AG04450 (cell line): ENCODE measurements at regions not wholly inside any gene's neighbourhood (a gene's known extent, or its start where the extent isn't known, plus 50 kb on each side); places are given as distances from the start of the nearest gene placed in this dataset.
"Not testable (repeated sequence)": the region's sequence is repeated elsewhere in the genome, so short reads cannot be mapped to it uniquely, and the experiment has no call there.

Experiments used
- CTCF ChIA-PET: fragments of 300-600, 350-600 bp; formaldehyde crosslinking; extraction: SDS; loops from one replicate; lab custom pipeline; 2022; ENCODE audit warnings: antibody characterized with exemption, inconsistent platforms; lab: Charles Lee
- POLR2A ChIA-PET: fragments of 350-600 bp; formaldehyde crosslinking; extraction: SDS; loops from one replicate; lab custom pipeline; 2021; ENCODE audit warnings: antibody characterized with exemption, inconsistent platforms; lab: Yijun Ruan, JAX
- DNase-seq: peaks from one replicate; pipeline ENCODE4 v3.0.0-alpha.2; 2011; ENCODE audit warnings: low read depth, low spot score
- H3K27ac ChIP-seq: one replicate; pipeline ENCODE4 v1.5.1; 2012; ENCODE audit warnings: low read depth, low read length, control low read depth
- H3K27me3 ChIP-seq: one replicate; pipeline ENCODE4 v1.6.0; 2012; ENCODE audit warnings: low read length; ENCODE audit not compliant: control insufficient read depth, insufficient read depth
- H3K4me3 ChIP-seq: 2 replicates; pipeline ENCODE4 v1.5.1; 2011; ENCODE audit warnings: mild to moderate bottlenecking, low read depth, low read length, control low read depth
- H3K9me3 ChIP-seq: 2 replicates; pipeline ENCODE4 v1.5.1; 2012; ENCODE audit warnings: low read length; ENCODE audit not compliant: control insufficient read depth, insufficient read depth
- TF ChIP-seq, protein P1 (sequence below): IDR thresholded peaks from 2 replicates; pipeline ENCODE4 v1.5.1; 2011; ENCODE audit warnings: low read depth, low read length, control low read depth, inconsistent platforms

DNA sequence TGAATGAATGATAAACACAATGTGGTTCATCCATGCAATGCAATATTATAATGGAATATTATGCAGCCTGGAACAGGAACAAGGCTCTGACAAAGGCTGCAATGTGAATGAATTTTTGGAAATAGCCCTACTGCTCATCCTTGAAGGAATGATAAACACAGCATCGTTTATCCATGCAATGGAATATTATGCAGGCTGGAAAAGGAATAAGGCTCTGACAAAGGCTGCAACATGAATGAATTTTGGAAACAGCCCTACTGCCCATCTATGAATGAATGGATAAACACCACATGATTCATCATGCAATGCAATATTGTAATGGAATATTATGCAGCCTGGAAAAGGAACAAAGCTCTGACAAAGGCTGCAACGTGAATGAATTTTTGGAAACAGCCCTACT lies 159.4 kb downstream of the CRLF2 start:
- H3K27ac ChIP-seq, result no peak overlapping the region
- CTCF ChIA-PET, result no interaction called here
- TF ChIP-seq, protein P1, sequence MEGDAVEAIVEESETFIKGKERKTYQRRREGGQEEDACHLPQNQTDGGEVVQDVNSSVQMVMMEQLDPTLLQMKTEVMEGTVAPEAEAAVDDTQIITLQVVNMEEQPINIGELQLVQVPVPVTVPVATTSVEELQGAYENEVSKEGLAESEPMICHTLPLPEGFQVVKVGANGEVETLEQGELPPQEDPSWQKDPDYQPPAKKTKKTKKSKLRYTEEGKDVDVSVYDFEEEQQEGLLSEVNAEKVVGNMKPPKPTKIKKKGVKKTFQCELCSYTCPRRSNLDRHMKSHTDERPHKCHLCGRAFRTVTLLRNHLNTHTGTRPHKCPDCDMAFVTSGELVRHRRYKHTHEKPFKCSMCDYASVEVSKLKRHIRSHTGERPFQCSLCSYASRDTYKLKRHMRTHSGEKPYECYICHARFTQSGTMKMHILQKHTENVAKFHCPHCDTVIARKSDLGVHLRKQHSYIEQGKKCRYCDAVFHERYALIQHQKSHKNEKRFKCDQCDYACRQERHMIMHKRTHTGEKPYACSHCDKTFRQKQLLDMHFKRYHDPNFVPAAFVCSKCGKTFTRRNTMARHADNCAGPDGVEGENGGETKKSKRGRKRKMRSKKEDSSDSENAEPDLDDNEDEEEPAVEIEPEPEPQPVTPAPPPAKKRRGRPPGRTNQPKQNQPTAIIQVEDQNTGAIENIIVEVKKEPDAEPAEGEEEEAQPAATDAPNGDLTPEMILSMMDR, result no peak
- H3K4me3 ChIP-seq, result no peak overlapping the region
- no peak for DNase-seq
- POLR2A ChIA-PET, result no interaction called here
- H3K27me3 ChIP-seq, result no peaks in the 10 kb centered on the region
- peaks cover 43% of the 10 kb centered on the region for H3K9me3 ChIP-seq

DNA sequence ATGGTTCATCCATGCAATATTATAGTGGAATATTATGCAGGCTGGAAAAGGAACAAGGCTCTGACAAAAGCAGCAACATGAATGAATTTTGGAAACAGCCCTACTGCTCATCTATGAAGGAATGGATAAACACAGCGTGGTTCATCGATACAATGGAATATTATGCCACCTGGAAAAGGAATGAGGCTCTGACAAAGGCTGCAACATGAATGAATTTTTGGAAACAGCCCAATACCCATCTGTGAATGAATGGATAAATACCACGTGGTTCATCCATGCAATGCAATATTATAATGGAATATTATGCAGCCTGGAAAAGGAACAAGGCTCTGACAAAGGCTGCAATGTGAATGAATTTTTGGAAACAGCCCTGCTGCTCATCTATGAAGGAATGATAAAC lies 160.4 kb downstream of the CRLF2 start:
- H3K9me3 ChIP-seq, result peaks cover 40% of the 10 kb centered on the region
- no peak overlapping the region for H3K27ac ChIP-seq
- DNase-seq, result no peak
- ChIA-PET POLR2A (no interaction called here), CTCF (no interaction called here)
- TF ChIP-seq, protein P1, result no peak
- no peak overlapping the region for H3K4me3 ChIP-seq
- H3K27me3 ChIP-seq, result no peaks in the 10 kb centered on the region

DNA sequence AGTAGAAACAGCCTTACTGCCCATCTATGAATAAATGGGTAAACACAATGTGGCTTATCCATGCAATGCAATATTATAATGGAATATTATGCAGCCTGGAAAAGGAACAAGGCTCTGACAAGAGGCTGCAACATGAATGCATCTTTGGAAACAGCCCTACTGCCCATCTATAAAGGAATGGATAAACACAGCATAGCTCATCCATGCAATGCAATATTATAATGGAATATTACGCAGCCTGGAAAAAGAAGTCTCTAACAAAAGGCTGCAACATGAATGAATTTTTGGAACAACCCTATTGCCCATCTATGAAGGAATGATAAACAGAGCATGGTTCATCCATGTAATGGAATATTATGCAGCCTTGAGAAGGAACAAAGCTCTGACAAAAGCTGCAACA lies 161.0 kb downstream of the CRLF2 start:
- ChIA-PET POLR2A (no interaction called here), CTCF (no interaction called here)

DNA sequence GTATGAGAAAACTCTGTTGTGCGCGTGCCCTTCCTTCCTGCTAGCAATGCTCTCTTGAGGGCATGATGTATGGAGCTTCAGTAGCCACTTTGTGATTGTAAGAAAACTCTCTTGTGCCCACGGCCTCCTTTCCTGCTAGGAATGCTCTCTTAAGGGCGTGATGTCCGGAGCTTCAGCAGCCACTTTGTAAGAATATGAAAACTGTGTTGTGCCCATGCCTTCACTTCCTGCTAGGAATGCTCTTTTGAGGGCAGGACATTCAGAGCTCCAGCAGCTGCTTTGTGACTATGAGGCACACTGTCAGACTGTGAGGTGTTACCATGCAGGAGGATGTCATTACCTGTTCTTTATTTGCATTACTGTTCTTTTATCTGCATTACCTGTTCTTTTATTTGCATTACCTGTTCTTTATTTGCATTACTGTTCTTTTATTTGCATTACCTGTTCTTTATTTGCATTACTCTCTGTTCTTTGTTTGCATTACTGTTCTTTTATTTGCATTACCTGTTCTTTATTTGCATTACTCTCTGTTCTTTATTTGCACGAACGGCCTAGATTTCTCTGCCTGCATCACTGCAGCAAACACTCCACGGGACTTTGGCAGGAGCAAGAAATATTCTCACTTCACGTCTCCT lies 166.7 kb downstream of the CRLF2 start:
- ChIA-PET POLR2A (no interaction called here), CTCF (no interaction called here)
- TF ChIP-seq, protein P1, result no peak
- Histone ChIP-seq H3K9me3 (peaks cover 54% of the 10 kb centered on the region), H3K27me3 (no peaks in the 10 kb centered on the region), H3K4me3 (no peak overlapping the region), H3K27ac (no peak overlapping the region)
- no peak for DNase-seq

More for the DNA sequence above, 161.0 kb downstream of the CRLF2 start:
- Histone ChIP-seq H3K9me3 (peaks cover 34% of the 10 kb centered on the region), H3K27ac (no peak overlapping the region), H3K4me3 (no peak overlapping the region), H3K27me3 (no peaks in the 10 kb centered on the region)
- no peak for DNase-seq
- TF ChIP-seq, protein P1, result no peak

DNA sequence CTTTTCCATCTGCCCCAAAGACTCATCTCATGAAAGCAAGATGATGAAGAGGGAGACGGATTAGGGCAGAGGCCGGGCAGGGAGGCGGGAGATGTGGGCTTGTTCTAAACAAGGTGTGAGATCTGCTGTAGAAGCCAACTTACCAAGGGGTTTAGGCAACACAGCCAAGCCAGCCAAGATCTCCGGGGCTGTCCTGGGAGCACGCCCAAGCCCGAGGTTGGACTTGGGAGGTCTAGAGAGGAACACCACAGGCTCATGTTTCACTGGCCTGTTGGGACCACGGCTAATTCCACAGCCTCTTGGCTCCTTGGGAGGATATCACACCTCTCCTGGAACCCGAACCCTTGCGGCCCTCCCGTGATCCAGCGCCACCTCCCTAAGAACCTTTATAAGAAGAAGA lies 171.4 kb downstream of the CRLF2 start:
- CTCF ChIA-PET, result no interaction called here

DNA sequence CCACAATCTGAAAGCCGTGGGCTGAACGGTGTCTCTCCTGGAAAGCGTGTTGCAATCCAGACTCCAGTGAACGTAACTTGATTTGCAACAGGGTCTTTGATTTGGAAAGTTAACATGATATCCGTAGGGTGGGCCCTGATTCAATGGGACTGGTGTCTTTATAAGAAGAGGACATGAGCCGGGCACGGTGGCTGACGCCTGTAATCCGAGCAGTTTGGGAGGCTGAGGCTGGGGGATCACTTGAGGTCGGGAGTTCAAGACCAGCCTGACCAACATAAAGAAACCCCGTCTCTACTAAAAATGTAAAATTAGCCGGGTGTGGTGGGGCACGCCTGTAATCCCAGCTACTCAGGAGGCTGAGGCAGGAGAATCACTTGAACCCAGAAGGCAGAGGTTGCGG lies 176.5 kb downstream of the CRLF2 start:
- H3K27me3 ChIP-seq, DNase-seq, CTCF ChIA-PET, POLR2A ChIA-PET, H3K4me3 ChIP-seq, H3K27ac ChIP-seq: not testable (repeated sequence)
- H3K9me3 ChIP-seq, result peaks cover 79% of the 10 kb centered on the region

More for the DNA sequence above, 171.4 kb downstream of the CRLF2 start:
- H3K4me3 ChIP-seq, result no peak overlapping the region
- H3K9me3 ChIP-seq, result peaks cover 68% of the 10 kb centered on the region
- POLR2A ChIA-PET, result no interaction called here
- TF ChIP-seq, protein P1, result no peak
- no peak overlapping the region for H3K27ac ChIP-seq
- no peak for DNase-seq
- no peaks in the 10 kb centered on the region for H3K27me3 ChIP-seq
